H9 (cell line): ENCODE measurements at regions not wholly inside any gene's neighbourhood (a gene's known extent, or its start where the extent isn't known, plus 50 kb on each side); places are given as distances from the start of the nearest gene placed in this dataset.

Experiments
- DNase-seq: peaks from one replicate; pipeline ENCODE4 v3.0.0-alpha.2; 2017
- H2AFZ ChIP-seq: one replicate; pipeline ENCODE4 v1.6.1; 2013; ENCODE audit warnings: mild to moderate bottlenecking, low read length, control low read depth, moderate library complexity
- H2AK5ac ChIP-seq: 2 replicates; pipeline ENCODE4 v1.6.1; 2013; ENCODE audit warnings: low read length, control low read depth, mixed read lengths; ENCODE audit not compliant: insufficient read length
- H2BK120ac ChIP-seq: one replicate; pipeline ENCODE4 v1.6.1; 2013; ENCODE audit warnings: low read depth, mild to moderate bottlenecking, low read length, control low read depth, inconsistent platforms; ENCODE audit not compliant: poor library complexity, severe bottlenecking
- H2BK12ac ChIP-seq: 2 replicates; pipeline ENCODE4 v1.6.1; 2013; ENCODE audit warnings: low read length, control low read depth, mixed read lengths, low read depth; ENCODE audit not compliant: insufficient read length
- H2BK15ac ChIP-seq: 2 replicates; pipeline ENCODE4 v1.6.1; 2013; ENCODE audit warnings: low read depth, low read length, control low read depth
- H2BK20ac ChIP-seq: one replicate; pipeline ENCODE4 v1.6.1; 2013; ENCODE audit warnings: low read depth, mild to moderate bottlenecking, low read length, control low read depth, inconsistent platforms; ENCODE audit not compliant: poor library complexity, severe bottlenecking
- H2BK5ac ChIP-seq: 2 replicates; pipeline ENCODE4 v1.6.1; 2013; ENCODE audit warnings: low read length, control low read depth, mixed read lengths; ENCODE audit not compliant: insufficient read length
- H3K14ac ChIP-seq: 2 replicates; pipeline ENCODE4 v1.6.1; 2013; ENCODE audit warnings: low read length, control low read depth; ENCODE audit not compliant: insufficient read depth
- H3K18ac ChIP-seq: 2 replicates; pipeline ENCODE4 v1.6.1; 2013; ENCODE audit warnings: low read depth, mild to moderate bottlenecking, mixed read lengths, low read length, control low read depth; ENCODE audit not compliant: insufficient read length
- H3K23ac ChIP-seq: 2 replicates; pipeline ENCODE4 v1.6.1; 2013; ENCODE audit warnings: low read length, control low read depth, mixed read lengths, low read depth; ENCODE audit not compliant: insufficient read length
- H3K23me2 ChIP-seq: 2 replicates; pipeline ENCODE4 v1.6.1; 2013; ENCODE audit warnings: low read depth, mild to moderate bottlenecking, mixed read lengths, low read length, control low read depth; ENCODE audit not compliant: insufficient read length, poor library complexity, severe bottlenecking
- H3K27ac ChIP-seq: 2 replicates; pipeline ENCODE4 v1.5.1; 2013; ENCODE audit warnings: low read length, control low read depth, mixed read lengths, low read depth; ENCODE audit not compliant: insufficient read length
- H3K27me3 ChIP-seq: 2 replicates; pipeline ENCODE4 v1.6.1; 2013; ENCODE audit warnings: low read length, control low read depth, inconsistent platforms; ENCODE audit not compliant: insufficient read depth
- H3K4ac ChIP-seq: 2 replicates; pipeline ENCODE4 v1.6.1; 2013; ENCODE audit warnings: low read depth, mild to moderate bottlenecking, control low read depth, inconsistent platforms, low read length, moderate library complexity
- H3K4me1 ChIP-seq: 2 replicates; pipeline ENCODE4 v1.6.1; 2013; ENCODE audit warnings: low read length, control low read depth, inconsistent platforms; ENCODE audit not compliant: insufficient read depth
- H3K4me2 ChIP-seq: 2 replicates; pipeline ENCODE4 v1.6.1; 2013; ENCODE audit warnings: low read length, control low read depth, mixed read lengths; ENCODE audit not compliant: insufficient read length, insufficient read depth
- H3K56ac ChIP-seq: 2 replicates; pipeline ENCODE4 v1.6.1; 2013; ENCODE audit warnings: low read depth, mild to moderate bottlenecking, mixed read lengths, low read length, control low read depth; ENCODE audit not compliant: insufficient read length
- H3K79me1 ChIP-seq: 2 replicates; pipeline ENCODE4 v1.6.1; 2013; ENCODE audit warnings: low read depth, mild to moderate bottlenecking, moderate library complexity, low read length, control low read depth, inconsistent platforms; ENCODE audit not compliant: insufficient read depth, poor library complexity, severe bottlenecking
- H3K79me2 ChIP-seq: 2 replicates; pipeline ENCODE4 v1.6.1; 2013; ENCODE audit warnings: low read length, control low read depth, inconsistent platforms; ENCODE audit not compliant: insufficient read depth
- H3K9ac ChIP-seq: 2 replicates; pipeline ENCODE4 v1.6.1; 2013; ENCODE audit warnings: low read length, control low read depth, mixed read lengths; ENCODE audit not compliant: insufficient read length; ENCODE audit errors: extremely low read depth
- H3K9me3 ChIP-seq: one replicate; pipeline ENCODE4 v1.6.1; 2013; ENCODE audit warnings: low read depth, low read length, inconsistent platforms; ENCODE audit not compliant: control insufficient read depth
- H3T11ph ChIP-seq: one replicate; pipeline ENCODE4 v1.6.1; 2013; ENCODE audit warnings: mild to moderate bottlenecking, low read length, control low read depth, inconsistent platforms
- H4K20me1 ChIP-seq: one replicate; pipeline ENCODE4 v1.6.1; 2013; ENCODE audit not compliant: control insufficient read depth, insufficient read length, insufficient read depth
- H4K5ac ChIP-seq: 2 replicates; pipeline ENCODE4 v1.6.1; 2013; ENCODE audit warnings: low read depth, mild to moderate bottlenecking, mixed read lengths, low read length, control low read depth; ENCODE audit not compliant: insufficient read length
- H4K8ac ChIP-seq: replicated peaks from 2 replicates; pipeline ENCODE4 v1.6.1; 2013; ENCODE audit warnings: low read length, control low read depth, mixed read lengths, low read depth; ENCODE audit not compliant: insufficient read length
- H4K91ac ChIP-seq: 2 replicates; pipeline ENCODE4 v1.6.1; 2013; ENCODE audit warnings: low read depth, mild to moderate bottlenecking, moderate library complexity, mixed read lengths, low read length, control low read depth; ENCODE audit not compliant: insufficient read length
- H3K27ac Mint-ChIP-seq, 3 experiments: 2 replicates in 2 of 3; 3 replicates in 1 of 3; pipeline ENCODE4 v1.8.0; 2020 to 2021; ENCODE audit warnings: mixed read lengths in 3 of 3, mild to moderate bottlenecking in 1 of 3, moderate library complexity in 1 of 3
- H3K27me3 Mint-ChIP-seq: 2 replicates; pipeline ENCODE4 v1.8.0; 2021; ENCODE audit warnings: low read depth, mild to moderate bottlenecking, moderate library complexity, mixed read lengths
- H3K36me3 Mint-ChIP-seq, 3 experiments: 2 replicates in 2 of 3; 3 replicates in 1 of 3; pipeline ENCODE4 v1.8.0; 2020 to 2021; ENCODE audit warnings: low read depth in 3 of 3, mixed read lengths in 3 of 3; ENCODE audit not compliant: insufficient read depth in 1 of 3
- H3K4me1 Mint-ChIP-seq, 2 experiments: 2 replicates each; pipeline ENCODE4 v1.8.0; 2020; ENCODE audit warnings: mixed read lengths in 2 of 2
- H3K4me3 Mint-ChIP-seq, 2 experiments: 2 replicates in 1 of 2; 3 replicates in 1 of 2; pipeline ENCODE4 v1.8.0; 2020 to 2021; ENCODE audit warnings: mild to moderate bottlenecking in 2 of 2, mixed read lengths in 2 of 2, moderate library complexity in 1 of 2
- H3K9me3 Mint-ChIP-seq, 2 experiments: 2 replicates in 1 of 2; 3 replicates in 1 of 2; pipeline ENCODE4 v1.8.0; 2020; ENCODE audit warnings: mild to moderate bottlenecking in 2 of 2, mixed read lengths in 2 of 2, moderate library complexity in 1 of 2
- CTCF ChIP-seq: fragments of 200-600 bp; sonication (generic); conservative IDR thresholded peaks from 3 replicates; pipeline ENCODE4 v1.8.0; 2021; ENCODE audit warnings: antibody characterized with exemption, mild to moderate bottlenecking
- WGBS: extraction: QIAGEN DNeasy Blood & Tissue Kit; methylation state at CpG from one replicate; pipeline ENCODE4 v1.1.7; 2013; ENCODE audit warnings: missing lambda C conversion rate, low lambda C conversion rate, mixed read lengths; ENCODE audit not compliant: insufficient read length; ENCODE audit errors: extremely low coverage; 5-methylcytosine and 5-hydroxymethylcytosine counted together

- Histone ChIP-seq H2BK5ac (no peak overlapping the region), H3K23me2 (no peaks in the 10 kb centered on the region), H2BK20ac (no peak overlapping the region), H3K56ac (no peak overlapping the region), H3K79me2 (no peaks in the 10 kb centered on the region), H3K9ac (no peak overlapping the region), H3K79me1 (no peaks in the 10 kb centered on the region), H4K8ac (no peak overlapping the region), H3K14ac (no peak overlapping the region), H3K9me3 (no peaks in the 10 kb centered on the region), H4K5ac (no peak overlapping the region), H3K23ac (no peak overlapping the region), H4K91ac (no peak overlapping the region), H3K18ac (no peak overlapping the region), H3K4ac (no peak overlapping the region), H3T11ph (no peak overlapping the region), H3K4me1 (peaks cover 2% of the 10 kb centered on the region; the same call in 1 of the 2 replicates), H2AFZ (no peak overlapping the region), H2BK120ac (no peak overlapping the region), H2BK12ac (no peak overlapping the region), H3K27me3 (no peaks in the 10 kb centered on the region), H2AK5ac (no peak overlapping the region), H3K27ac (no peak overlapping the region), H3K4me2 (no peak overlapping the region), H4K20me1 (no peaks in the 10 kb centered on the region), H2BK15ac (no peak overlapping the region)
- Mint-ChIP-seq H3K27ac (no peak overlapping the region), H3K9me3 (peaks cover 5 to 16% of the 10 kb centered on the region in 2 experiments; a peak in 4 of 5 replicates), H3K36me3 (peaks cover 0 to 16% (median 2%) of the 10 kb centered on the region in 3 experiments; a peak in 5 of 7 replicates), H3K4me3 (no peak overlapping the region), H3K27me3 (no peaks in the 10 kb centered on the region), H3K4me1 (peaks cover 8 to 14% of the 10 kb centered on the region in 2 experiments)
- no peak for DNase-seq
- WGBS = no CpG with 5 or more reads among the region's 2 CpGs
- TF ChIP-seq CTCF = no peak
Observed at GRCh38 chr2:48169141-48169592, 145.3 kb upstream of the FOXN2 start.
